Osteocyte (in vitro differentiated cells): ENCODE measurements at regions not wholly inside any gene's neighbourhood (a gene's known extent, or its start where the extent isn't known, plus 50 kb on each side); places are given as distances from the start of the nearest gene placed in this dataset.

Experiments
- DNase-seq: peaks from one replicate; pipeline ENCODE4 v3.0.0; 2021; ENCODE audit warnings: mixed read lengths; ENCODE audit not compliant: unreplicated experiment; ENCODE audit errors: extremely low spot score
- H3K27ac Mint-ChIP-seq: one replicate; pipeline ENCODE4 v1.8.0; 2021; ENCODE audit warnings: mild to moderate bottlenecking, mixed read lengths; ENCODE audit not compliant: unreplicated experiment
- H3K27me3 Mint-ChIP-seq: one replicate; pipeline ENCODE4 v1.8.0; 2021; ENCODE audit warnings: mixed read lengths; ENCODE audit not compliant: unreplicated experiment
- H3K36me3 Mint-ChIP-seq: one replicate; pipeline ENCODE4 v1.8.0; 2021; ENCODE audit warnings: mixed read lengths; ENCODE audit not compliant: unreplicated experiment
- H3K4me1 Mint-ChIP-seq: one replicate; pipeline ENCODE4 v1.8.0; 2021; ENCODE audit warnings: mixed read lengths; ENCODE audit not compliant: unreplicated experiment
- H3K4me3 Mint-ChIP-seq: one replicate; pipeline ENCODE4 v1.8.0; 2021; ENCODE audit warnings: mild to moderate bottlenecking, moderate library complexity, mixed read lengths; ENCODE audit not compliant: unreplicated experiment
- H3K9me3 Mint-ChIP-seq: one replicate; pipeline ENCODE4 v1.8.0; 2021; ENCODE audit warnings: mixed read lengths; ENCODE audit not compliant: unreplicated experiment
- CTCF ChIP-seq: fragments of 200-600 bp; sonication (generic); IDR thresholded peaks from 2 replicates; pipeline ENCODE4 v1.5.0; 2021; ENCODE audit warnings: antibody characterized with exemption, mild to moderate bottlenecking, moderate library complexity

DNA sequence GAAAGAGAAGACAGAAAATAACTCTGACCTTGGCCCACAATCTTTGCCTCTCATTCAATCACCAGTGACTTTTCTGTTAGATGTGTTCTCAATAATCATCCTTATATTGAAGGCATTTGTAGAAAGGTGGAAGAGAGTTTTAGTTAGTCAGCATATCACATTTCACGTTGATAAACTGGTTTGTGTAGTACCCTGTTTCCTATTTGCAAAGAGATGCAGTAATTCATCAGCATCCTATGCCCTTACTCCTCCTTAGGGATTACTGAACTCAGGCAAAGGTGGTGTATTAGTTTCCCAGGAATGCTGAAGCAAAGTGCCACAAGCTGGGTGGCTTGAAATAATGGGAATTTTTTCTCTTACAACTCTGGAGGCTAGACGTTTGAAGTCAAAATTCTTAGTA is 145.0 kb downstream of the SPP2 start:
- Mint-ChIP-seq H3K27me3 (peaks cover 9% of the 10 kb centered on the region), H3K9me3 (no peaks in the 10 kb centered on the region), H3K27ac (no peak overlapping the region), H3K36me3 (peaks cover 2% of the 10 kb centered on the region), H3K4me3 (no peak overlapping the region), H3K4me1 (no peaks in the 10 kb centered on the region)
- no peak for DNase-seq
- TF ChIP-seq CTCF, result no peak

- TF ChIP-seq CTCF, result no peak
- Mint-ChIP-seq H3K9me3 (no peaks in the 10 kb centered on the region), H3K36me3 (peaks cover 2% of the 10 kb centered on the region), H3K4me1 (no peaks in the 10 kb centered on the region), H3K4me3 (no peak overlapping the region), H3K27me3 (peaks cover 16% of the 10 kb centered on the region), H3K27ac (no peak overlapping the region)
- DNase-seq, result no peak
These were observed 143.6 kb downstream of the SPP2 start for GRCh38 chr2:234193977-234194563.

DNA sequence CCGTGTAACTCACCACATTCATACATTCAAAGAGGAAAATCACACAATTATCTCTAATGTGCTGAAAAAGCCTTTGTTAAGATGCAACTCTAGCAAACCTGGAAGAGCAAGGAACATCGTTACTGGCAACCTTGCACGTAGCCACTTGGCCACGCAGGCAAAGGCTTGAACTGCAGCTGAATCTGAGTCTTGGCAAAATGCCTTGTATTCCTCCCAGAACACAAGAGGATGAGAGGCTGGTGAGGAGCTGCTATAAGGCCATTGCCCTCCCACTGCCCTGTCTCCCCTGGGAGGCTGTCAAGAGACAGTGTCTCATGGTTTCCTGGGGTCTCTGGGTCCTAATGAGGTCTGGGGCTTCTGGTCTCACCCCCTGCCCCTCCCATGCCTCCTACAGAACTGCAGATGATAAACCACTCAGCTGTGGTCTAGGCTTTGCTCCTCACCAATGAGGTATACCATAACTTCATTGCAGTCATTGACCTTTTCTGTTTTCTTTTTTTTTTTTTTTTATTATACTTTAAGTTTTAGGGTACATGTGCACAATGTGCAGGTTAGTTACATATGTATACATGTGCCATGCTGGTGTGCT is 141.4 kb downstream of the SPP2 start:
- H3K9me3 Mint-ChIP-seq, result no peaks in the 10 kb centered on the region
- H3K4me1 Mint-ChIP-seq, result no peaks in the 10 kb centered on the region
- no peak for TF ChIP-seq CTCF
- peaks cover 2% of the 10 kb centered on the region for H3K36me3 Mint-ChIP-seq
- DNase-seq, result no peak
- no peak overlapping the region for H3K4me3 Mint-ChIP-seq
- no peak overlapping the region for H3K27ac Mint-ChIP-seq
- H3K27me3 Mint-ChIP-seq, result peaks cover 11% of the 10 kb centered on the region

DNA sequence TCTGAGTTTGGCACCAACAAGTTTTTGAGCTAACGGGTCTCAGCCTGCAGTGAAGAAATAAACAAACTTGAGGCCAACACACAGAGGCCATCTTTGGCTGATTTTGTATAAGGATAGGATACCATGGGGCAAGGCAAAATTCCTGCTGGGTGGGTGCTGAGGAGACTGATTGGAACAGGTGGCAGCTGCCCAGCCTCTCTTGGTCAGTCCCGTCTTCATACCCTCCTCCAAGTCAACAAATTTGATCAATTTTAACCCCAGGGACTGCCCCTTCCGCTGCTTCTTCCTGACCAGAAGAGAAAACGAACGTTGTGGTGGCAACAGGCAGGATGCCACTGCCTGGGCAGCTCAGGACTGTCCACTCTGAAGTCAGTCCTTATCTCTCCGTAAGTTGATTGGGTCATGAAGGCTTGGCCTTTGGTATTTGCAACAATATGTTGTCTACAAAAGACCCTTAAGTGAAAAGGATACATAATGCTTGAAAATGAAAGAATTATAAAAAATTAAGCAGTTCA is 139.3 kb downstream of the SPP2 start:
- Mint-ChIP-seq H3K9me3 (no peaks in the 10 kb centered on the region), H3K4me1 (no peaks in the 10 kb centered on the region), H3K36me3 (no peaks in the 10 kb centered on the region), H3K27me3 (peaks cover 21% of the 10 kb centered on the region), H3K27ac (no peak overlapping the region), H3K4me3 (no peak overlapping the region)
- no peak for TF ChIP-seq CTCF
- DNase-seq, result no peak

- no peak overlapping the region for H3K27ac Mint-ChIP-seq
- no peak for TF ChIP-seq CTCF
- no peaks in the 10 kb centered on the region for H3K36me3 Mint-ChIP-seq
- H3K4me3 Mint-ChIP-seq, result no peak overlapping the region
- no peaks in the 10 kb centered on the region for H3K4me1 Mint-ChIP-seq
- peaks cover 22% of the 10 kb centered on the region for H3K27me3 Mint-ChIP-seq
- no peaks in the 10 kb centered on the region for H3K9me3 Mint-ChIP-seq
- no peak for DNase-seq
These were observed 138.7 kb downstream of the SPP2 start for GRCh38 chr2:234189230-234189629.
